HG02840 (cell line): ENCODE measurements at regions not wholly inside any gene's neighbourhood (a gene's known extent, or its start where the extent isn't known, plus 50 kb on each side); places are given as distances from the start of the nearest gene placed in this dataset.
"Not testable (repeated sequence)": the region's sequence is repeated elsewhere in the genome, so short reads cannot be mapped to it uniquely, and the experiment has no call there.

Experiments used
- ATAC-seq: cut with Tn5 transposase; IDR thresholded peaks from one replicate; pipeline ENCODE4 v1.9.1; 2021; ENCODE audit warnings: mild to moderate bottlenecking, moderate library complexity, moderate number of reproducible peaks; ENCODE audit not compliant: unreplicated experiment, low FRiP score

- no peak for ATAC-seq
These were observed 851.0 kb downstream of the TMEM121 start for GRCh38 chr14:106377432-106377831.

GRCh38 chr14:106378191-106378590 is 851.8 kb downstream of the TMEM121 start:
- no peak for ATAC-seq

- no peak for ATAC-seq
These were observed 854.4 kb downstream of the TMEM121 start for GRCh38 chr14:106380740-106381139.

DNA sequence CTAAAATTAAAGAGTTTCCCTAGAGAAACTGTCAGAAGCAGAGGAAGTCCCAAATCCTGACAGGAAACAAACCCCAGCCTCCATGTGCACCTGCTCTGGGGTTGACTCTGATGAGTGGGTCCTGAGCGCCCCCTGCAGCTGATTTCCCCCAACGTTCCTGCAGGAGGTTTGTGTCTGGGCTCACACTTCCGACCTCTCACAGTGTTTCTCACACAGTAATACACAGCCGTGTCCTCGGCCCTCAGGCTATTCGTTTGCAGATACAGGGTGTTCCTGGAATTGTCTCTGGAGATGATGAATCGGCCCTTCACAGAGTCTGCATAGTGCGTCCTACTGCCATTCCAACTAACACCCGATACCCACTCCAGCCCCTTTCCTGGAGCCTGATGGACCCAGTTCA is 862.8 kb downstream of the TMEM121 start:
- ATAC-seq = not testable (repeated sequence)

GRCh38 chr14:106390401-106390800 is 864.0 kb downstream of the TMEM121 start:
- no peak for ATAC-seq

GRCh38 chr14:106390947-106391346 is 864.6 kb downstream of the TMEM121 start:
- no peak for ATAC-seq

DNA sequence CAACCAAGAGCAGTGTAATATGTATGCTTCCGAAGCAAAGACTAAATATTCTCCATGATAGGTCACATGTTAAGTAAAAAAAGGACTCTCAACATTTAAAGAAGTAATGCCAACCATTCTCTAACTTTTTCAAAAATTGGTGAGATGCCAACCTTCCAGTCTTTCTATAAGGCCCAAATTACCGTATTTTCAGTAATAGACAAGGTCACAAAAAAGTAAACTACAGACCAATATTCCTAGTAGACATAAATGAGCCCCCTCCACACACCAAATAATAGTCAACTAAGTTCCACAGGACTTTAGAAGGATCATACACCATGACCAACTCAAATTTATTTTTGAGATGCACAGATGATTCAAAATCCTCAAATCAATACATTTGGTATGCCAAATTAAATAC is 867.4 kb downstream of the TMEM121 start:
- ATAC-seq = no peak

GRCh38 chr14:106395456-106396050 is 869.2 kb downstream of the TMEM121 start:
- ATAC-seq = no peak

DNA sequence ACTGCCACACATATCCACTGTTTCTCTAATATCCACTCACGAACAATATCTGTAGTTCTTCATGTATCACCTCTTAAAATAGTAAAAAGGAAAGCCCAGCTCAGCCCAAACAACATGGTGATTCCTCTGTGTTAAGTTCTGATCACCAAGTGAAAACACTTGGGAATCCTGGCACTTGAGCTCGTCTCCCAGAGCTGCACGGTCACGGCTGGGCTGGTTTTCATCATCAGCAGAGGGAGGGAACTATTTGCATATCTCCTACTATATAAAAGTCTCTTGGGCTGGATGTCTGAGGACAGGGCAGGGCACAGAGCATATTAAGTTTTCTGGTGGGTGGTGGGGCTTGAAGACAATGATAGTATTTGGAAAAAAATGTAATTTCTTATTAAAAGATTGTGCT is 870.6 kb downstream of the TMEM121 start:
- ATAC-seq = no peak

DNA sequence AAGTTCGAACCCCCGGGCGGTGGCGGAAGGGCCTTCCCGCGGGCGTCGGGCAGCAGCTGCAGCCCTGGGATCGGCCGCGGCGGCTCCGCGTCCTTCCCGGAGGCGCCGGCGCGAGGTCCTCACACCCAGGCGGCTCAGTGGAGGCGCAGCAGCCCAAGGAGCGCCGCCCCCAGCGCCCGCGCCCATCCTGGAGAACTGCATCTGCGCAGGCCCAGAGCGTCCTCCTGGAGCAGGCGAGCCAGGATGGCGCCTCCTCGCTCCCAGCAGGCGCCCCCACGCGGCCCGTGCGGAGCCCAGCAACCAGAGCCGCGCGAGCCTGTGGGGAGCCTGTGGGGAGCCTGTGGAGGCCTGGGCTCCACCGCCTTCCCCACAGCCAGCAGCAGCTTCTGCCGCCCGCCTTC is 872.5 kb downstream of the TMEM121 start:
- ATAC-seq = not testable (repeated sequence)

DNA sequence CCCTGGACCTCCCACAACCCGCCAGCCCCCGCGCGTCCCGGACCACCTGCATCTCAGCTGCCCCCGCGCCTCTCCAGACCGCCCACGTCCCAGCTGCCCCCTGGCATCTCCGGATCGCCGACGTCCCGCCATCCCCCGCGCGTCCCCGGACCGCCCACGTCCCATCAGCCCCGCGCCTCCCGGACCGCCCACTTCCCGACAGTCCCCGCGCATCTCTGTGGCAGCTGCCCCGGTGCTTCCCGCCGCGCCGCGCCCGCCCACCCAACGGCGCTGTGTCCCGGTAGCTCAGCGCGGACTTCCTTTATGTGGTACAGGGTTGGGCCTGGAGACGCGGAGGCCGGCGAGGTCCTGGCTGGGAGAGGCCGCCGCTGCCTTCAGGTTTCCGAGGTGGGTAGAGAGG is 874.9 kb downstream of the TMEM121 start:
- not testable (repeated sequence) for ATAC-seq

DNA sequence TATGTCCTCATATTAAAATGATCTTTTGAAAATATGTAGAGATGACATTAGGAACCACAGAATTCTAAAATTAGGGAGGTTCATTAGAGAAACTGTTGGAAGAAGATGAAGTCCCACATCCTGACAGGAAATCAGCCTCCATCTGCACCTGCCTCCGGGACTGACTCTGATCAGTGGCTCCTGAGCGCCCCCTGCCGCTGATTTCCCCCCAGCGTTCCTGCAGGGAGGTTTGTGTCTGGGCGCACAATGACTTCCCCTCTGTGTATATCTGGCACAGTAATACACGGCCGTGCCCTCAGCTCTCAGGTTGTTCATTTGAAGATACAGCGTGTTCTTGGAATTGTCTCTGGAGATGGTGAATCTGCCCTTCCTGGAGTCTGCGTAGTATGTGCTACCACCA is 883.8 kb downstream of the TMEM121 start:
- not testable (repeated sequence) for ATAC-seq

DNA sequence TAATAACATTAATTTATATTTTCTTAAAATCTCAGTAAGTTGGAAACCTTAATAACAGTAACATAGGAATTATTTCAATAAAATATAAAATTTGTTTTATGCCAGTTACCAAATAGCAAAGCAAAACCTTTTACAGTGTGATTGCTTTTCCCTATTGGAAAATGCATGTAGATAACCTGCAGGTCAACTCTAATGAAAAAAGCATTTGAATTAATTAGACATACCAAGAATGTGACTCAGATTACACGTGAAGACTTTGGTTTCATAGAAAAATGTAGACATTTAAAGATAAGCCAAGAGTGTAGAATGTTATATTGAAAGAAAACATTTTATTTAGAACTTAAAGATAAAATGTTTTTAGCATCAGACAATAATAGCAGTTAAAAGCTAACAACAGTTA is 888.1 kb downstream of the TMEM121 start:
- no peak for ATAC-seq

GRCh38 chr14:106417224-106418049 is 891.1 kb downstream of the TMEM121 start:
- peak; percentile 63 for ATAC-seq

DNA sequence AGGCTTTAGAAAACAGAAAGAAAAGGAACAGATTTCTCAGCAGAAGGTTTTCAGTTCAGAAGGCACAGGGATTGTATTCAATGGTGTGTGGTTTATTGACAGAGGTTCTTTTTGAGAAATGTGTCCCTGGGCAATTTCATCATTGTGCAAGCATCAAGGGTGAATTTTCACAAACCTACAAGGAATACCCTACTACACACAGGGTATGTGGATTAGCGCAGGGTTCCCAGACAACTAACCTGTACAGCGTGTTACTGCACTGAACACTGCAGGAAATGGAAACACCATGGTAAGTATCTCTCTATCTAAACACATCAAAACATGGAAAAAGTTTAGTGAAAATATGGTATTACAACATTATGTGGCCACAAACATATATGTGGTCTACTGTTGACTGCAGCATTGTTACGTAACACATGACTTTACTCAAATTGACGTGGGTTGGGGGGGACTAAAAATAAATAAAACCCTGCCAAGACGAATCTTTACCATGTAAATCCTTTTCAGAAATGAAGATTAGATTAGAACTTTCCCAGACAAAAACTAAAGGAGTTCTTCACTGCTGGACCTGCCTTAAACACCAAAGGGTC is 893.1 kb downstream of the TMEM121 start:
- no peak for ATAC-seq

GRCh38 chr14:106421431-106422033 is 895.1 kb downstream of the TMEM121 start:
- ATAC-seq = not testable (repeated sequence)

DNA sequence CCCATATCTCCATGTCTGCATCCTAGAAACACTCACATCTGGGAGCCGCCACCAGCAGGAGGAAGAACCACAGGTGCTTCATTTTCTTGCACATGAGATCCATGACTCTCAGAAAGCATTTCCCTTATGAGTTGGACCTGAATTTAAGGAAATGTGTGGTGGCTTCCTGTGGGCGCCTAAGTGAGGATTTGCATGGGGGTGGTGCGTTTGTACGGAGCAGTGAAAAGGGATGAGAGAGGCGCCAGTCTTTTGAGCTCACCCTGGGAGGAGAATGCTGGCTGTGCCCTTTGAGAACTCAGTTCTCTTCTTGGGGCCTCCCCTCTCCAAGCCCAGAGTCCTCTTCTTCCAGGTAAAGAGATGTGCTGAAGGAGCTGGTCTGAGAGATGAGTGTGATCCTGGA is 895.7 kb downstream of the TMEM121 start:
- ATAC-seq = no peak

DNA sequence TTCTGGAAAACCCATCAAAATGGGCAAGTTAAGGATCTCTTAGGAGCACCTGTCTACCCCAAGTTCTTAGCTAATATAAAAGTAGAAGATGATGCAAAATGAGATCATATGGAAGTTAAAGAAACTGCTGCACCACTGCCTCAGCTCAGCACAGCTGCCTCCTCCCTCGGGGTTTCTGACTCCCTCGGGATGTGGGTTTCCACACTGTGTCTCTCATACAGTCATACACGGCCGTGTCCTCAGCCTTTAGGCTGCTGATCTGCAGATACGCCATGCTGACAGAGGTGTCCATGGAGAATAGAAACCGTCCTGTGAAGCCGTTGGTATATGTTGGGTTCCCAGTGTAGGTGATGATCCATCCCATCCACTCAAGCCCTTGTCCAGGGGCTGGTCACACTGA is 898.8 kb downstream of the TMEM121 start:
- not testable (repeated sequence) for ATAC-seq

DNA sequence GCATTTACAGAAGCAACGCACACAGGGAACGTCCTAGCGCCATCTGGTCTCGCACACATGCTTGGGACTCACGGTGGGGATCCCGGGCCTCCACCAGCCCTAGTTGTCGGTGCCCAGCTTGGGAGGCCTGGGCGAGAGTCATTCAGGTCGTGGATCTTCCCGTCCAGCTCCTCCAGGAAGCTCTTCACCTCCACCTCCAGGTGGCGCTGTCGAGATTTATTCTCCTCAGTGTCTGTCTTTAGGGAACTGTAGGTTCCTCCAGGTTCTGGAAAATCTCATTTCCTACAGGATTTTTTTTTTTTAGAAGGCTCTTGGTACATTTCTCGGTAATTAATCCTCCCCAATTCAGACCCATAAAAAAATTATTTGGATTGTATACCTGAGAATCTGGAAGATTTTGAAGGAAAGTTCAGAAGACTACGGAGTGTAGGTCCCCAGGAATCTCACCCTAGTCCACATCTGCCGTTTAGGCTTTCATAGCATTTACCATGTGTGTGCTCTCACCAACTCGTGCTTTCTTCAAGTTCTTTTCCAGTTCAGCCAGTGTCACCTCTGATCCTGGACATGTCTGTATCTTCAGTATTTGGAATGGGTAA is 910.0 kb downstream of the TMEM121 start:
- no peak for ATAC-seq

DNA sequence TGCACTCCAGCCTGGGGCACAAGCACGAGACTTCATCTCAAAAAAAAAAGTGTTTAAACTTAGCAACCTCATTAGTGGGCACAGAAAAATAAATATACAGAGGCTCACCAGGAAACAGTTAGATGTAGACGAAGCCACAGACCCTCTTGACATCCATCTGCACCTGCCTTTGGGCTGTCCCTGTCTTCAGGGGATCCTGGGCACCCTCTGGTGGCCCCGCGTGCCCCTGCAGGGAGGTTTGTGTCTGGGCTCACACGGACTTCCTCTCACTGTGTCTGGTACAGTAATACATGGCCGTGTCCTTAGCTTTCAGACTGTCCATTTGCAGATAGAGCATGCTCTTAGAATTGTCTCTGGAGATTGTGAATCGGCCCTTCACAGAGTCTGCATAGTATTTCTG is 916.5 kb downstream of the TMEM121 start:
- no peak for ATAC-seq

DNA sequence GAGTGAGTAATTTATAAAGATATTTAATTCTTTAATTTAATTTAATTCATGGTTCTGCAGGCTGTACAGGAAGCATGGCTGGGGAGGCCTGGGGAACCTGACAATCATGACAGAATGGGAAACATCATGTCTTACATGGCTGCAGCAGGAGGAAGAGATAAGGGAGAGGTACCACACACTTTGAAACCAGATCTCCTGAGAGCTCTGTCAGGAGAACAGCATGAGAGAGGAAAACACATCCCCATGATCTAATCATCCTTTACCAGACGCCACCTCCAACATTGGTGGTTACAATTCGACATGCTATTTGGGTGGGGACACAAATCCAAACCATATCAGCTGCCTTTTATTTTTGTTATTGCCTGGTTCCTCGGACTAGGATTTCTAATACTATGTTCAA is 928.6 kb downstream of the TMEM121 start:
- ATAC-seq = no peak
